Mucosa of gallbladder (tissue), 1 donor: ENCODE measurements at regions not wholly inside any gene's neighbourhood (a gene's known extent, or its start where the extent isn't known, plus 50 kb on each side); places are given as distances from the start of the nearest gene placed in this dataset.
"Not testable (repeated sequence)": the region's sequence is repeated elsewhere in the genome, so short reads cannot be mapped to it uniquely, and the experiment has no call there.

Source experiments
- DNase-seq: peaks from one replicate; pipeline ENCODE4 v3.0.0-alpha.2; 2020; ENCODE audit warnings: low spot score
- donor health status: DM: no; HTN: no; CAD: no.

DNA sequence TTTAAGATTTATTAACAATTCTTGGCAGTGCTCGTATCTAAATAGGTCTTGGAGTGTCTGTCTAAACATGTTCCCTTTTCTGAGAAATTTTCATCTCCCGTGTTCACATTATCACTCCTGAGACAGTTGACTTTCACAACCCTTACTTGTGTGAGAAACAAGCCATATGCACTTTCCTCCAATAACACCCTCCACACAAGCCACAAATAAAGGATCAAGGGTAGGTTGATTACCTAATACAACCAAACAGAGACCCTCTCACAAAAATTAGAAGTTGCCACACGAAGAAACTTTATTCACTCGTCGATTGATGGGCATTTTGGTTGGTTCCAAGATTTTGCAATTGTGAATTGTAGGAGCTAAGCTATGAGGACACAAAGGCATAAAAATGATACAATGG is 763.9 kb downstream of the TRAM1L1 start:
- DNase-seq = no peak

- DNase-seq = no peak
These were observed 764.5 kb downstream of the TRAM1L1 start for GRCh38 chr4:116320859-116321258.

GRCh38 chr4:116303736-116304188 is 781.6 kb downstream of the TRAM1L1 start:
- DNase-seq = no peak

- no peak for DNase-seq
These were observed 782.2 kb downstream of the TRAM1L1 start for GRCh38 chr4:116302990-116303735.

DNA sequence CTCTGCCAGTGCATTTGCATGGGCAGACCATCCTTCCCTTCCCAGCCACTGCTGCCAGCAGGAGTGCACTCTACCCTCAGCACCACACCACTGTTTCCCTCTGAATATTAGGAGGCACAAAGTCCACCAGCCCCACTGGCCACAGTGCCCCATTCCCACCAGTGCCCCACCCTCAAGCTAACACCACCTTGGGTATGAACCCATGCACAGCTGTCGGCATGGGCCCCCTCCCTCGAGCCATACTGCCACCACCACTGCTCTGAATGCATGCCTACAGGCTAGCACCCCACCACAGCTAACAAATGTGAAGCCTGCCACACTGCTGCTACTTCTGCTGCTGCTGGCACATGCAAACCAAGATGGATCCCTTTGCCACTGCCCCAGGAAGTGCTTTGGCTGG is 810.4 kb downstream of the TRAM1L1 start:
- DNase-seq = no peak

DNA sequence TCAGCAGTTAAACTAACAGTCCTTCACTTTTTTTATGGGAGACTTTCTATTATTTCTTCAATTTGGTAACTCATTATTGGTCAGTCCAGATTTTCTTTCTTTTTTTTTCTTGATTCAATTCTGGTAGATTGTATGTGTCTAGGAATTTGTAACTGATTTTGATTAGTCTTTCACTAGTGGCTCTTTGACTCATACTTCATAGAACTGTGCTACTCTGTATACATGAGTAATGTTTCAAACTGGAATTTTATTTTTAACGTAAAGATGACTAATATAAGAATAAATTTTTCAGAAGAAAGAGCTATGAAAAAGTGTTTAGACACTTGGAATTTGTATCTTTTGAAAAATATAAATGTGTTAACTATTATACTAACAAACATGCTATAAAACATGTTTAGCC is 813.0 kb downstream of the TRAM1L1 start:
- DNase-seq = no peak

- DNase-seq = not testable (repeated sequence)
These were observed 824.4 kb downstream of the TRAM1L1 start for GRCh38 chr4:116260931-116261330.

- DNase-seq = no peak
These were observed 840.6 kb downstream of the TRAM1L1 start for GRCh38 chr4:116244771-116245170.

GRCh38 chr4:116243431-116243830 is 841.9 kb downstream of the TRAM1L1 start:
- no peak for DNase-seq

DNA sequence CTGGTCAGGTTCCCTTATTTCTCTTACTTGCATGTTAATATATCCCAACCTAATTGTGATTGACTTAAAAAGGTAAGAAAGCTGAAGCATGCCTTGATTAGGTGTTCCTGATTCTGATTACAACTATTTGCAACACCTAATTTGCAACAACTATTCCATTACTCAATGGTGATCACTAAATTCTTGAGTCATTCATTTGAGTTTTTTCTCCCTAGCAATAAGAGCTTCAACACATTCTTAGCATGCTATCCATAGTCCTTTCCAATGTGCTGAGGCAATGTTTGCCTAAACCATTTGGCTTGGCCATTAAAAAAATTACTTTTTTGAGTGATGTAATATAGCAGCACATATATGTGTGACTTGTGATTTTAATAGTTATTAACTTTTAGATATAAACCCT is 851.4 kb downstream of the TRAM1L1 start:
- no peak for DNase-seq

GRCh38 chr4:116231999-116232398 is 853.4 kb downstream of the TRAM1L1 start:
- DNase-seq = not testable (repeated sequence)

DNA sequence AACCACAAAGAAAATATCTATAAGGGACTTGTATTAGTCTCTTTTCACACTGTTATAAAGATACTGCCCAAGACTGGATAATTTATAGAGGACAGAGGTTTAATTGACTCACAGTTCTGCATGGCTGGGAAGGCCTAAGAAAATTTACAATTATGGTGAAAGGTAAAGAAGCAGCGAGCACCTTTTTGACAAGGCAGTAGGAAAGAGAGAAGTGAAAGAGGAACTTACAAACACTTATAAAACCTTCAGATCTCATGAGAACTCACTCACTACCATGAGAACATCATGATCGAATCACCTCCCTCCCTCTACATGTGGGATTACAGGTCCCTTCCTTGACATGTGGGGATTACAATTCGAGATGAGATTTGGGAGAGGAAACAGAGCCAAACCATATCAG is 856.0 kb downstream of the TRAM1L1 start:
- DNase-seq = no peak

GRCh38 chr4:116223040-116223732 is 862.2 kb downstream of the TRAM1L1 start:
- no peak for DNase-seq

DNA sequence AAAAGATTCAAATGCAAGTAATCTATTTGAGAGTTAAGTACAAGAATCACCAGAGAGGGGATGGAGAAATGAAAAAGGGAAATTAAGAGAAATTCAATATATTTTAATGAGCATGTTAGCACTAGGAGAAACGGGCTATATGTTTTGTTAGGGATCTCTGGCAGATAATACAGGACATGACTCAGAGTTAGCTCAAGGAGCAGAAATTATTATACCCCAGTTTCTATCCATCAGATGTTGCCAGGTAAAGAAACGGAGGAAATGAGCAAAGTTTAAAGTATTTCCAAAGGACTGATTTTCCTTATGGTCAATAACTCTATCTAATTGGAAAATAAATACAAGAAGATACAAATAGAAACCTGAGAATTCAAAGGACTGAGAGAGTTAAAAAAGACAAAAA is 867.6 kb downstream of the TRAM1L1 start:
- no peak for DNase-seq

DNA sequence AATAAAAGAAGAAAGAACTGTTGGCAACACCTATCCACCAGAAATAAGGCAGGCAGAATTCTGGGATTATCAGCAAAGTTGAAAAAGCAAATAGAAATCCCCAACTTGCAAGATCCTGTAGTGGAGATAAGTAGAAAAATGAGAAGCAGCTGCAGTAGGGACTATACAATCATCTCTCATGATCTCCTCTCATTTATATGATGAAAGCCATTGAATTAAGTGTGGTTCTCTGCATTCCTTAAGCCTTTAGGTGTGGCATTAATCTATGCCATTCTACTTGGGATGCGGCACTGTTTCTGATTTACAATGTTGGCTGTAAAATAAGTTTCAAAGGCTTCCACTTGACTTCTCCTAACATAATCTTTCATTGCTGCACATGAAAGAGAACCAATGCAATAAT is 869.8 kb downstream of the TRAM1L1 start:
- no peak for DNase-seq

DNA sequence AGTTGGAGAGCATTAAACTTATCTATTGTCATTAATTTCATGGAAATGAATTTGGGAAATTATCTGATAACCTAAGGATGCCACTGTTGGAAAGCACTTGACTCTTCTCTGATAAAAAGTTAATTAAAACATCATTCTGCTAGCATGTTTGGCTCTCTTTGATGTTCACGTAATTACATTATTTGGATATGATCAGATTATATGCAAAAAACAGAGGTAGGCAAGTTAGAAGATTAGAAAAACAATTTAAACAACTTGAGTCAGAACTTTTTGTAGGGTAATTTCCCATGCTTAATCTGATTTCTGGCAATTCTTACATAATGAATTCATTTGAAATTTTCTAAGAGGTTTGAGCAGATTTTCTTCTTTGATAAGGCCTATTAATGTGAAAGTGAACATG is 882.9 kb downstream of the TRAM1L1 start:
- DNase-seq = no peak

GRCh38 chr4:116197317-116197809 is 888.0 kb downstream of the TRAM1L1 start:
- no peak for DNase-seq

- no peak for DNase-seq
These were observed 902.1 kb downstream of the TRAM1L1 start for GRCh38 chr4:116183241-116183640.

GRCh38 chr4:116180157-116180601 is 905.2 kb downstream of the TRAM1L1 start:
- no peak for DNase-seq

DNA sequence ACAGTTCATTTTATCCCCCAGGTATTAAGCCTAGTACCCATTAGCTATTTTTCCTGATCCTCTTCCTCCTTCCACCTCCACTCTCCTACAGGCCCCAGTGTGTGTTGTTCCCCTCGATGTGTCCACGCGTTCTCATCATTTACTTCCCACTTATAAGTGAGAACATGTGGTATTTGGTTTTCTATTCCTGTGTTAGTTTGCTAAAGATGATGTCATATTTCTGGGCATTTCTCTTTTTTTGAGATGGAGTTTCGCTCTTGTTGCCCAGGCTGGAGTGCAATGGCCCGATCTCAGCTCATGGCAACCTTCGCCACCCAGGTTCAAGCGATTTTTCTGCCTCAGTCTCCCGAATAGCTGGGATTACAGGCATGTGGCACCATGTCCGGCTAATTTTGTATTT is 934.0 kb downstream of the TRAM1L1 start:
- DNase-seq = not testable (repeated sequence)

DNA sequence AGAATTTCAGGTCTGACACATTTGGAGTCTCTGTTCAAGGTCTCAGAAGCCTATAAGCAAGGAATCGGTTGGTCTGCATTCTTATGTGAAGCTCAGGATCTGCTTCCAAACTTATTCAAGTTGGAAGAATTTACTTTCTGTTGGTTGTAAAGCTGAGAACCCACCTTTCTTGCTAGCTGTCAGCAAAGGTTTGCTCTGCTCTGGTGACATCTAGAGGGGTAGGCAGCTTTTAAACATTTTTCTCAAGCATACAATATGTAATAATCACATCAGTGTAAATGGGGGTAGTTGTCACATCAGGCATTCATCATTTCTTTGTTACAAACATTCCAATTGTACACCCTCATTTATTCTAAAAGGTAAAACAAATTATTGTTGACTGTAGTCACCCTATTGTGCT is 935.2 kb downstream of the TRAM1L1 start:
- DNase-seq = no peak

- DNase-seq = no peak
These were observed 942.2 kb downstream of the TRAM1L1 start for GRCh38 chr4:116143198-116143597.

DNA sequence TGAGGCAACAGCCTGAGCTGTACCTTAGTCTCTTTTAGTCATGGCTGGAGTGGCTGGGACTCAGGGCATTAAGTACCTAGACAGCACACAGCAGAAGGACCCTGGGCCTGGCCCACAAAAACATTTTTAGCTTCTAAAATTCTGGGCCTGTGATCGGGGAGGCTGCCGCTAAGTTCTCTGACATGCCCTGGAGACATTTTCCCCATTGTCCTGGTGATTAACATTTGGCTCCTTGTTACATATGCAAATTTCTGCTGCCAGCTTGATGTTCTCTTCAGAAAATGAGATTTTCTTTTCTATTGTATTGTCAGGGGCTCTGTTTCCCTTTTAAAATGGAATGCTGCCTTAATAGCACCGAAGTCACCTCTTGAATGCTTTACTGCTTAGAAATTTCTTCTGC is 952.4 kb downstream of the TRAM1L1 start:
- DNase-seq = no peak
